ENCODE measurements at regions not wholly inside any gene's neighbourhood (a gene's known extent, or its start where the extent isn't known, plus 50 kb on each side); places are given as distances from the start of the nearest gene placed in this dataset.

DNA sequence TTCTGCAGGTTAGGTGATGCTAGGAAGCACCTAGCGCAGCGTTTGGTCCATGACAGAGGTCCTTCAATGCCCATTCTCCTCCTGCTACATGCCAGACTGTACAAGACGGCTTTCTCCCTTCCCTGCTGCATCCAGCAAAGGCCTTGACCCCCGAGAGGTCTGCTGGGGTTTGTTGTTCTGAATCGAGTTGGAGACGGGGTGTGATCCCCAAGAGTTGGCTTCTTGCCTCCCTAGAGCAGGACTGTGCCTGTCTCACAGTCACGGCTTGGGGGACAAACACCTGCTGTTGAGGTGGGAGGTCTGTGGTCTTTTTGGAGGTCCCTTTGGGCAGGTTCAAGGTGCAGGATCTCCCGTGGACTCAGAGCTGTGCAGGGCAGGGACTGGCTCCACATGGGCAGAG is 352.3 kb upstream of the B3GAT1 start:
- TF ChIP-seq, protein P1, sequence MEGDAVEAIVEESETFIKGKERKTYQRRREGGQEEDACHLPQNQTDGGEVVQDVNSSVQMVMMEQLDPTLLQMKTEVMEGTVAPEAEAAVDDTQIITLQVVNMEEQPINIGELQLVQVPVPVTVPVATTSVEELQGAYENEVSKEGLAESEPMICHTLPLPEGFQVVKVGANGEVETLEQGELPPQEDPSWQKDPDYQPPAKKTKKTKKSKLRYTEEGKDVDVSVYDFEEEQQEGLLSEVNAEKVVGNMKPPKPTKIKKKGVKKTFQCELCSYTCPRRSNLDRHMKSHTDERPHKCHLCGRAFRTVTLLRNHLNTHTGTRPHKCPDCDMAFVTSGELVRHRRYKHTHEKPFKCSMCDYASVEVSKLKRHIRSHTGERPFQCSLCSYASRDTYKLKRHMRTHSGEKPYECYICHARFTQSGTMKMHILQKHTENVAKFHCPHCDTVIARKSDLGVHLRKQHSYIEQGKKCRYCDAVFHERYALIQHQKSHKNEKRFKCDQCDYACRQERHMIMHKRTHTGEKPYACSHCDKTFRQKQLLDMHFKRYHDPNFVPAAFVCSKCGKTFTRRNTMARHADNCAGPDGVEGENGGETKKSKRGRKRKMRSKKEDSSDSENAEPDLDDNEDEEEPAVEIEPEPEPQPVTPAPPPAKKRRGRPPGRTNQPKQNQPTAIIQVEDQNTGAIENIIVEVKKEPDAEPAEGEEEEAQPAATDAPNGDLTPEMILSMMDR (IDR thresholded peaks at IDR 0.05) = no peak
- TF ChIP-seq EZH2 (IDR thresholded peaks at IDR 0.05) (no peak), EZH2phosphoT487 (IDR thresholded peaks at IDR 0.05) (no peak)
